Prostate gland (tissue), 2 donors: ENCODE measurements at regions not wholly inside any gene's neighbourhood (a gene's known extent, or its start where the extent isn't known, plus 50 kb on each side); places are given as distances from the start of the nearest gene placed in this dataset.

Source experiments
- POLR2A ChIP-seq: fragments of 450-650 bp; IDR thresholded peaks from one replicate; pipeline ENCODE4 v1.6.1; 2016; ENCODE audit warnings: antibody characterized with exemption, mild to moderate bottlenecking
- TF ChIP-seq, protein P1 (sequence below), 4 experiments: fragments of 200-600 bp in 2 of 4; fragments of 450-650 bp in 2 of 4; sonication (generic) in 2 of 4; IDR thresholded peaks; 1 replicate in 3 of 4; 2 replicates in 1 of 4; pipeline ENCODE4 v1.5.1; 2016 to 2019; ENCODE audit warnings: antibody characterized with exemption in 4 of 4, mild to moderate bottlenecking in 2 of 4, moderate library complexity in 2 of 4

GRCh38 chr2:133810559-133810958 lies 242.3 kb upstream of the NCKAP5 start:
- TF ChIP-seq, protein P1, sequence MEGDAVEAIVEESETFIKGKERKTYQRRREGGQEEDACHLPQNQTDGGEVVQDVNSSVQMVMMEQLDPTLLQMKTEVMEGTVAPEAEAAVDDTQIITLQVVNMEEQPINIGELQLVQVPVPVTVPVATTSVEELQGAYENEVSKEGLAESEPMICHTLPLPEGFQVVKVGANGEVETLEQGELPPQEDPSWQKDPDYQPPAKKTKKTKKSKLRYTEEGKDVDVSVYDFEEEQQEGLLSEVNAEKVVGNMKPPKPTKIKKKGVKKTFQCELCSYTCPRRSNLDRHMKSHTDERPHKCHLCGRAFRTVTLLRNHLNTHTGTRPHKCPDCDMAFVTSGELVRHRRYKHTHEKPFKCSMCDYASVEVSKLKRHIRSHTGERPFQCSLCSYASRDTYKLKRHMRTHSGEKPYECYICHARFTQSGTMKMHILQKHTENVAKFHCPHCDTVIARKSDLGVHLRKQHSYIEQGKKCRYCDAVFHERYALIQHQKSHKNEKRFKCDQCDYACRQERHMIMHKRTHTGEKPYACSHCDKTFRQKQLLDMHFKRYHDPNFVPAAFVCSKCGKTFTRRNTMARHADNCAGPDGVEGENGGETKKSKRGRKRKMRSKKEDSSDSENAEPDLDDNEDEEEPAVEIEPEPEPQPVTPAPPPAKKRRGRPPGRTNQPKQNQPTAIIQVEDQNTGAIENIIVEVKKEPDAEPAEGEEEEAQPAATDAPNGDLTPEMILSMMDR (IDR thresholded peaks at IDR 0.05), result no peak
- TF ChIP-seq POLR2A, result no peak
